Retinal pigment epithelial cell (primary cell): ENCODE measurements at regions not wholly inside any gene's neighbourhood (a gene's known extent, or its start where the extent isn't known, plus 50 kb on each side); places are given as distances from the start of the nearest gene placed in this dataset.
A peak's percentile ranks its signal among the peaks of the same experiment; 100 is the strongest.

Source experiments
- DNase-seq: peaks from one replicate; pipeline ENCODE4 v3.0.0-alpha.2; 2010; ENCODE audit warnings: low read depth
- H3K4me3 ChIP-seq: 2 replicates; pipeline ENCODE4 v1.5.1; 2011; ENCODE audit warnings: mild to moderate bottlenecking, low read length, control low read depth, moderate library complexity
- CTCF ChIP-seq: conservative IDR thresholded peaks from 2 replicates; pipeline ENCODE4 v1.5.1; 2011; ENCODE audit warnings: low read depth, low read length, control low read depth, inconsistent platforms

- no peak for DNase-seq
- no peak overlapping the region for H3K4me3 ChIP-seq
- no peak for TF ChIP-seq CTCF
Measured at GRCh38 chr3:59535791-59536221, 486.0 kb upstream of the CFAP20DC start.

GRCh38 chr3:59531994-59532393 lies 482.2 kb upstream of the CFAP20DC start:
- no peak for DNase-seq
- H3K4me3 ChIP-seq: no peak overlapping the region
- no peak for TF ChIP-seq CTCF

- no peak overlapping the region for H3K4me3 ChIP-seq
- TF ChIP-seq CTCF: no peak
- peak; percentile 51 for DNase-seq
Measured at GRCh38 chr3:59531066-59531745, 481.4 kb upstream of the CFAP20DC start.

GRCh38 chr3:59528251-59528650 lies 478.4 kb upstream of the CFAP20DC start:
- H3K4me3 ChIP-seq: no peak overlapping the region
- no peak for TF ChIP-seq CTCF
- no peak for DNase-seq

- DNase-seq: no peak
- no peak for TF ChIP-seq CTCF
- no peak overlapping the region for H3K4me3 ChIP-seq
Measured at GRCh38 chr3:59527493-59527892, 477.7 kb upstream of the CFAP20DC start.

- DNase-seq: no peak
- no peak for TF ChIP-seq CTCF
- no peak overlapping the region for H3K4me3 ChIP-seq
Measured at GRCh38 chr3:59526999-59527398, 477.2 kb upstream of the CFAP20DC start.

GRCh38 chr3:59522550-59522949 lies 472.7 kb upstream of the CFAP20DC start:
- no peak for TF ChIP-seq CTCF

More at GRCh38 chr3:59522550-59522949, 472.7 kb upstream of the CFAP20DC start:
- H3K4me3 ChIP-seq: no peak overlapping the region
- no peak for DNase-seq
